NCI-H460 (cell line): ENCODE measurements at regions not wholly inside any gene's neighbourhood (a gene's known extent, or its start where the extent isn't known, plus 50 kb on each side); places are given as distances from the start of the nearest gene placed in this dataset.

Experiments
- DNase-seq: peaks from one replicate; pipeline ENCODE4 v3.0.0-alpha.2; 2016; ENCODE audit warnings: low read depth; ENCODE audit errors: extremely low read depth

DNA sequence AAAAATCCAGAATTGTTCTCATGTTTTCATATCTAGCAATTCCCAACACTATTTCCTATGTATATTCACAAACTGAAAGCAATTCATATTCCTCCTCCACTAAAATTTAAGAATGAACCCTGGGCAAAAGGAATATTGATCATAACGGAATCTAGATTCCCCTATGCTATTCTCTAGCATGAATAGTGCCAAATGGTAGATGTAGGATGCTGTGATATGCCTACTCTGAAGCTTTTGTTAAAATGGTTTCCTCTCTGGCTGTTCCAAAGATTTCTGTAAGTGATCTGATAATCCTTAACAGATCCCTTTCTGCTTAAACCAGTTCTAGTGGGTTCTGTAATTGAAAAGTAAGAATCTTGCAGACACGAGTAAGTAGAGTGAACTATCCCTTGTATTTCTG, 298.0 kb upstream of the TANK start:
- DNase-seq: no peak

DNA sequence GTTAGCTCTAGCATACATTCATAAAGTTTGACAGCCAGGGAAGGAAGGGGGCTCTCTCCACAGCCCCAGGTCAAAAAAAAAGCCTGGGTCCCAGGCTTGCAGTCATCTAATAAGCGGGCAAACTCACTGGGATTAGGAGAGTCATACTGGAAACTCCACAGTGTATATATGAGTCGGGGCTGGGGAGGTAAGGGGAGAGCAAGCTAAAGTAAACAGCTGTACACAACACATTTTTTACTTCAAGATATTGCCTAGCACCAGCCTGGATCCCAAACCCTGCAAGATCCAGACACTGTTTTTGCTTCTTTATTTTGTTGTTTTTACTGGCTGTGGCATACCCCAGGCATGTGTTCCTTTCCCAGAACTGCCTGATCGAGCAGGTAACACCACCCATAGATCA, 291.3 kb upstream of the TANK start:
- DNase-seq: no peak

DNA sequence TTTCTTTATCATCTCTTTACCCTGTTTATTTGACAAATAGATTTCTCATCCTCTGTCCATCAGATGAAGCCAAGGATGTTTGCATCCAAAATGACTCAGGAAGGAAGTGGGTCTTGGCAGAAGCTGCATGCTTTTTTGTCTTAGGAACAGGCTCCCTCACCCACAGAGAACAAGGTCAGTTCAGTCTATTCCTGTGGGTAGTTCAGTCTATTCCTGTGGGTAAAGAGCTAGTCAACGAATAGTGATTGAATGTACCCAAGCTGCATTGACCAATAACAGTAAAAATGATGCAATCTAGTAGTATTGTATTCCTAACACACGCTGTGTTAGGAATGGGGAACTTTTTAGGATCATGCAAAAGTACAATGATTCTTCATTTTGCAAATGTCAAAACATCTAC, 290.8 kb upstream of the TANK start:
- no peak for DNase-seq

DNA sequence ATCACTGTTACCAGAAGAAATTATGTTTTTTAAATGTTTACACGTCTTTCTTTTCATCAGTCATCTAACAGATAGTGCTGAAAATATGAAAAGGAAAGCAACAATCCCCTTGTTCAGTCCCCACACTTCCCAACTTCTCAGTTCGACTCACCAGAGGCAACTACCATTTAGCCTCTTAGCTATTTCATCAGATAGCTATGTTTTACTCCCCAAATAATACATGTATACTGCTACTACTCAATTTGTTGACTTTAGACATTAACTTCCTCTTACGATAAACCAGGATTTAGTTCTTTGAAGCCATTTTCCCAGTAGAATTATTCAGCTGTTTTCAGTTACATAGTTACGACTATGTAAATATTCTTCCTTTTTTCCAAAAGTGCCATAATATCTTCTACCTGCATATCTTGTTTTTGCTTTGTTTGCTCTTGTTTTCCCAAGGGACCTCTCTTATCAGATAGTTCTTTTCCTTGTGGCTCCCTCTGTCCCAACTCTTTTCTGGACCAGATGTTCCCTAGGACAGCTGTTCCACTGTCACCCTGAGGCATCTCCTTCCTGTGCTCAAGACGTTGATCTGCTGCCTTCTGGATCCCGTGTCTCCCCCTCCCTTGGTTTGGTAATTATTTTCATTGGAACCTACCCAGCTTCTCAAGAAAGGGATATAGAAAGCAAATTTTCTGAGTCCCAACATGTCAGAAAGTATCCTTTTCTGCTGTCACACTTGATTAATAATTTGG, 289.3 kb upstream of the TANK start:
- DNase-seq: no peak

DNA sequence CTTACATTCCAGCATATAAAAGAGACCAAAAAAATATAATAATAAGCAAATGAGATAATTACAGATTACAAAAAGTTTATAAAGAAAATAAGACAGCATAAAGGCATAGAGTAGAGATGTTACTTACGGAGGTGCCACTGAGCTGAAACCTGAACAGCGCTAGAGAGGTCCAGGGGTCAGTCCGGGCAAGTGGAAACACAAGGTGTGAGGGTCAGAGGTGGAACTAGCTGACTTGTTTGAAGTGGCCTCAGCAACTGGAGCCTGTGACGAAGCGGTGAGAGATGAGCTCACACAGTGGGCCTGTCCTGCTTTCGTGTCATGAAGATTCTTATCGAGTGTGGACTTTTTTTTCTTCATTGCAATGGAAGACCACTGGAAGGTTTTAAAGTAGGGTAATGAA, 288.3 kb upstream of the TANK start:
- DNase-seq: no peak

DNA sequence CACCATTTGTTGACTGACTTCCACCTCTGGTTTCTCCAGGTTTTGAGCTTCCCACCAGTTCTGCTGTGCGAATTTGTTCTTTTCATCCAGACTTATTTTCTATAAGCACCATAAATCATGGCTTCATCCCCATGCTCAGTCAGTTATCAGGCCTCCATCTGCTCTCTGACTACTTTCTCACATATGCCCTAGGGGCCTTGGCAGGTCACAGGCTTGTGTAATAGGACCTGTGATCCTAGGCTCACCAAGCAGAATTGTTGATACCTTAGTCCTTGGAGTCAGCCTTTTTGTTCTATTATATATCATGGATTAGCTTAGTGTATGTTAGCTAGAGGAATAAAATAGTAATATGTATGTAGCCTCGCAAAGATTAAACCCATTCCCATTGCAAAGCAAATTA, 284.2 kb upstream of the TANK start:
- no peak for DNase-seq

DNA sequence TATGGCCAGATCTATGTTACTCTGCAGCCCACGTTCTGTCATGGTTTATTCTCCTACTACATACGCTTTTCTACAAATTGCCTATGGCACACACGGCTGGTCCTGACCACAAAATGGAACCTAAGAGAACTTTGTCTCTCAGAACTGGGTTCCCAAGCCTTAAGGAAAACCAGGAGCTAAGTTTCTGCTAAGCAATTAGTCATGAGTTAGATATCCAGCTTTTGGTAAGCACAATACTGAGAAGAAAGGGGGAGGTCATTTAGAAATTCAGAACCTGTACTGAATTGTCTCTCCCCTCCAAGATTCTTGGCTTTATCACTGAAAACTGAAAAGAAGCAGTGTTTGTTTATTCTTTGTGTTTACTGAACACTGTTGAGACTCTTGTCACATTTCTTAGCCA, 283.5 kb upstream of the TANK start:
- DNase-seq: no peak

DNA sequence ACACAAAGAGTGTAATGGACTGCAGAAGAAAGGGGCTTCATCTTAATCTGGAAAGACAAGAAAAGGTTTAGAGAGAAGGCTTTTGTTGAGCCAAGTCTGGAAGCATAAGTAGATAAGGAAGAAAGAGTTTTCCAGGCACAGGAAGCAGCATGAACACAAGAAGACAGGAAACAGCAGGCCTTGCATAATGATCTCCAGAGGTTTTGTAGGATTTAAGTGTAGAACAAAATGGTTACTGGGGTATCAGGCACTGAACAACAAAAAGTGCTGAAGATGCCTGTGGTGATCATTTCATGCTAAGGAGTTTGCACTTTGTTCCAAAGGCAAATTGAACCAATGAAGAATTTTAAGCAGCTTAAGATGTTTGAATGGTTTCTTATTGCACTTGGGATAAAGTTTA, 281.6 kb upstream of the TANK start:
- no peak for DNase-seq

DNA sequence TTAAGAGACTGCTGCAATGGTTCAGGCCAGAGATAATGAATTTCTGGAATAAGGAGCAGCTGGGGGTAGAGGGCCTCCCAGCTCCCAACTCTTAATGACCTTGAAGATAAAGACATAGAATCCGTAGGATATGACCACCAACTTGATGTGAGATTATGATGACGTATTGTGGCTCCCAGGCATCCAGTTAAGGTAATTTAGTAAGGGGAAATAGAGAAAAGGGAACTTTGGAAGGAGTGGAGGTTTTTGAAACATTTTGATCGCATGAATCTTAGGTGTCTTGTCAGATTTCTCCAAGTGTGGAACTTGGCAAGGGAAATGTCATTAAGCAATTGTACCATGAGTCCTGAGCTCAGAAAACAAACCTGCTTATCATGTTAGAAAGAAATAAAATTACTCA, 277.3 kb upstream of the TANK start:
- DNase-seq: no peak

DNA sequence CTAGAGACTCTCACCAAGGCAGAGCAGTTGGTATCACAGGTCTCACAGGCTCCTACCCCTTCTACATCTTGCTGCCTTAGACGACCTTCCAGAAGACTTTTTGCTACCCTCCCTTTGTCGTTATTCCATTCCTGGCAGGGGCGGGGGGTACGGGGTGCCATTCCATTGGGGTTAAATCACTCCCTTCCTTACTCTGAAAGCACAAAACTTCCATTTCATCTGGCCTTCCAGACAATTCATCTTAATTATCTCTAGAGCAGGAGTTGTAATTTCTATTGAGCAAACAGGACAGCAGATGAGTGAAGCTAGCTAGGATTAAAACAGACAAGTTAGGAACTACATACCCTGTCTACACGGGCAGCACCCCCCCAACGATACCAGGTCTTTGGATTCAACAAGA, 276.2 kb upstream of the TANK start:
- no peak for DNase-seq

DNA sequence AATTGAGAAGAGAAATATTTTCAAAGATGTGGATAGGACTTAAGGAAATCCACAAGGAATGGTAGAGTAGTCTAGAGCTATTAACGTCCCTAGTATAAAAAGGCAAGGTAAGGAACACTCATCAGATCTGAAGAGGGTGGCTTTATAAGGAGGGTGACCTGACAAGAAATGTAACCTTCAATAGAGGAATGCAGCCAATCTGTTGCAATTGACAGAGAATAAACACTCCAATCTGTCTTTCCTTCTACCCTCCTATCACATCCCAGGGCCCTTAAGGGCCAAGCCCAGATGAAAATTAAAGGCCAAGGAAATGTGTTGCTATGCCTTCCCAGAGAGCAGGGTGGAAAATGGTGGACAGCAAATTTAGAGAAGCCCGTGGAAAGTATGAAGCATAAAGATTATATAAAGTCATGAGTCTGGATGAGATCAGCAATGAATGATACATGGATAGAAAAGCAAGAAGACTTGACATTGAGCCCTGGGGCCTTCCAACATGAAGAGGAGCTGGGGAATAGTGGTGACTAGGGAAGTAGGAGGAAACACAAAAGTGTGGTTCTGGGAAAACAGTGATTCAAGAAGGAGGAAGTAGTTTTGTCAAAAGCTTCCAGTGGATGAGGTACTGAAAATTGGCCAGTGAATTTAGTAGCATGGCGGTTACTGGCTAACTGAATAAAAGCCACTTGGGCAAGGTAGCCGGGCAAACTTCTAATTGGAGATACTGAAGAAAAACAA, 270.6 kb upstream of the TANK start:
- DNase-seq: no peak

DNA sequence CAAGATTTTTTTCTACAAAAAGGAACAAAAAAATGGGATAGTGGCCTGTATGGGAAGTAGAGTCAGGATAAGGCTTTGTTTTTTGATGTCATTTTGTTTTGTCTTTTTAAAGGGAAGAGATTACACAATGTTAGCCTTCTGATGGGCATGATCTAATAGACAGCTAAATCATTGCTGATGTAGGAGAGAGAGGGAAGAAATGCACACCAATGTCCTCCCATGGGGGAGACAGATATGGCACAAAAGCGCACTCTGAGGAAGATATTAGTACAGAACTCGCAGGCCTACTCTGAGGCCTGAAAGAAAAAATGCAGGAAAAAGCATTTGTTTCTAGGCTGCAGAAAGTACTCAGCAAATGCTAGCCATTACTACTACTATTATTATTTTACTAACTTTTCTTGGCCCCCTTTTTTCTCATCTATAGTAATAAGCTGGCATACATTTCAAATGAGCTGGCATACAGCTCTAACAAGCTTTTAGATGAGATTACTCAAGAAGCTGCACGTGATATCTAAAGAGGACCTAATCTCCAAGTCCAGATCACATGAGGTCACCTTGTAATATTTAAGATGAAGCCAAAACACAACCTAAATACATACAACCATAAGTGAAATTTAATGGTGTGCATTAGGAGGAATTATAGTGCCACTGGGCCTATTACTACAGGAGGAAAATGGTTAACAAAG, 269.4 kb upstream of the TANK start:
- DNase-seq: no peak

DNA sequence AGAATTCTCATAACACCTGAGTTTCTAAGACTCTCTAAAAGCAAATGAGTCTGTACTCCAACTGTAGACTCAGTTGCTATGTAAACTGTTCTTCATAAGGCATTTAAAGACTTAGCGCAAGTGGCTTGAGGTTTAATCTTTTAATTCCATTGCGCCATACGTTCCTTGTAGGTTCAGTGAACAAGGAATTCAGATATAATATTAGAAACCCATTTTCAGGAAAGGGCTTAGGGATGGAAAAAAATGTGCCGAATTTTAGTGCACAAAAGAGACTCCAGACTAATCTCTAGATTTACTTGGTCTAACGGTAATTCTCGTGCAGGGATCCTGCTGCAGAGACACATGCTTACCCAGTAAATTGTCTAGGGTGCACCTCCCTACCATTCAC, 268.9 kb upstream of the TANK start:
- no peak for DNase-seq

DNA sequence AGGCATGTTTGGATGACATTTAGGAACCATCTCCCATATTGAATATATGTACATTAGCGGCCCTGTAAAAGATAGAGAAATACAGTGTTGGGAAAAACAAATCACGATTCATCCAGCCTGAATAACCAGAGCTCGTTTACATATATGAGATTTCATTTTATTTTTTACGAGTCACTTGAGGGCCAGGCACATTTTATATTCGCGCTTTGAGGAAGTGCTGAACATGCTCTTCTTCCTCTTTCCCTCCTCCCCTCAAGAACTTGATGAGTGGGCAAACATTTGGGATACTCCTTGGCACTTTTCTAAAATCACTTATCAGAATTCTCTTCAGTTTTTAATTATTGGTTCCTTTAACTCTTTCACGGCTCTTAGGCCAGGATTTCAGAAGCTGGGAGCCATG, 268.0 kb upstream of the TANK start:
- no peak for DNase-seq

DNA sequence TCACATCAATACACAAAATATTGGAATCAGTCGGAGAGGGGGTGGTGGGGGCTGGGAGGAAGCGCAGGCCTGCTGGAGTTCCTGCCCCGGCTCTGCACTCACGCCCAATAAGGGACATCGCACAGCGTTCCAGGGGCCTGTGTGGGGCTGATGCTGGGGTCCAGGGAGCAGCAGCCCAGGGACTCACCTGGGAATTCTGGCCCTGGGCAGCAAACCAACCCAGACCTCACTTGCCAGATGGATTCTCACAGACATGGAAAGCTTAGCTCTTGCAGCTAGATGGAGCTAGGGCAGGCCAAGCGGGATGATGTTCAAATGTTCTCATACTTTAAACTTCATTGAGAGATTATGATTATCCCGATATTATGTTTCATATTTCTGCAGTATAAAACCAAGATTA, 266.6 kb upstream of the TANK start:
- DNase-seq: no peak

DNA sequence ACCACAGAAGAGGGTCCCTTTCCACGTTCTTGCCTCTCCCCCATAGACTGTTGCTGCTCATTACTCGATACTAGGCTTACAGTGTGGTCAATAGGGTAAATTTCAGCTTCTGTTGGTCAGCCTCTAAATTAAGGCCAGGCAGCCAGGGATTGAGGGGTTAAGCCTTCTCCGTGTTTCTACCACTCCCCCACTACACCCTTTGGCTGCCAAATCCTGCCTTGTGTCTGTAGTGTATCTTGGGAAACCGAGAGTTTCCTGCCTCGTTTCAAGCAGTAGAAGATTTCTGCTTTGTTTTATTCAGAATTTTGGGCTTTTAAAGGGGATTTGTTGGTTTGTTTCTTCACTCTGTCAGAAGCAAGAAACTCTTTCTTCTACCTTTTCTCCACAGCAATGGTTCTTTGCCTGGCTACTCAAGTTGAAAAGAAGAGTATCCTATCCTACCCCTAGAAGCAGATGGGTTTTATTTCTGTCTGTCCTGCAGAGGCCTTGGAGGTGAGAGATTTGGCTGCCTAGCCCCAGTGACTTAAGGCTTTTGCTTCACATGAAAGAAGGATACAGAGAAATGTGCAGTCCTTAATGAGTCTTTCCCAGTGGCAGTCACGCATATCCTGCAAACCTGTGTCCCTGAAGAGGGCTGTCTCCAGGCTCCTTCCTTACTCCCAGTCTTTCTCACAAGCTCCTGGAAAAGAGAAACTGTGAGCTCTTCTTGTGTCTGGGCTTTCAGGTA, 261.5 kb upstream of the TANK start:
- DNase-seq: no peak

DNA sequence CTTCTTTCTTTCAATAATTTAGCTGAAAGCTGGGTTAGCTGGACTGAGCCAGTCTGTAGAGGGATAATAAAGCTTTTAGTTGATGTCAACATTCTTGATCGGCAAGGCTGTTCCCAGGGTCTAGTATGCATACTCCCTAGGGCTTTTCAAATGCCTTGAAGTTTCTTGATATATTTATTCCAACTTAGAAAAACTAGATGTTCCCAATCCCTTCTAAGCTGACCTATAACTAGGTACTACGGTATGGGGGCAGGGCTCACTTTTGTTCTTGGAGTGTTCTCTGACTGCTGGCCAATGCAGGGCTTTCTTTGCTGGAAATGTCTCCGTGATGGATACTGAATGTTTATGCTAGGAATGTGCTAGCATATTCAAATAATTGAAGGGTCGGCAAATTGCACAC, 258.6 kb upstream of the TANK start:
- no peak for DNase-seq

DNA sequence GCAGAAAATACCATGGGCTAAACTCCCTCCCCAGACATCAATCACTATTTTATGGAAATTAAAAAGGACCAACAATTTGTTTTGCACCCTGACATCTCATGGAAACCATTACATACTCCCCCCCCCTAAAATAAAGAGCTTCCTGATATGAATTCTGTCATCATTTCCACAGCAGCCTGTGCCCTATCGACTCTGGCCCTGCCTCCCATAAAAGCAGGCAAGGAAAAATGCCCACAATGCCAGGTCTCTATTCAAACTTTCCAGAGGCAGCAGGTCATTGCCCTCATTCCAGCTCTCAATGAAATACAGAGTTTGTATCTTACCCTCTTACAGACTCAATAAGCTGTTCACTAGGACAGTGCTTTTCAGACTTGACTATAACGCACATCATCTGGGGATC, 254.4 kb upstream of the TANK start:
- DNase-seq: no peak

DNA sequence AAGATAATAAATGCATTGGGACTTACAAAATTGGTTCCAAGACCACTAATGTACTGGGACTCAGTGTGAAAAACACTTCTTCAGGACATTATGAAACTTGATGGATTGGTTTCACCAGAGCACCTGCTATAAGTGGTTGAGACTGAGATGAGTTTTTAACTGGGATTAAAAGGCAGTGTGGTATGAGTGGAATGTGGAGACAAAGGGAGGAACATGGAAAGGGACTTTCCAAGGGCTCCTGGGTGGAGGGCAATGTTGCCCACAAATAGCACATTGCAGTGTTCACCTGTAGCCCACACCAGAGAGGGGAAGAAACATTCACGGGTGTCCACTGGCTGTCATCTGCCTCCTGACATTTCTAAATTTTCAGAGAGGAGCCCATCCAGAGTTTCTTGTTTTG, 253.3 kb upstream of the TANK start:
- no peak for DNase-seq

DNA sequence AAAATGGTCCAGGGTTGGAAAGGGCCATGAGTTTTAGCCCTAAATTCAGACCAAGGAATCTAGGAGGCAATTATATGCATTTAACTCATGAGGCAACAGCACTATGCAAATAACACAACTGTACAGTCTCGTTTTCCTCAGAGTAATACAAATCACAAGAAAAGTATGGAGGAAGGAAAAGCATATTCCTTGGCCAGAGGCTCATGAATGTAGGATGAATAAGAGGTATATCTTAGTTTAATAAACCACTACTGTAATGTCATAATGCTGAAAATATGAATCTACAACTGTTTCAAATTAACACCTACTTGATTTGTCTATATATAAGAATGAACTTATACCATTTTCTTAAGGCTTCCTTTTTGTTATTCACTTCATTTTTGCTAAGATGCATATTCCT, 252.5 kb upstream of the TANK start:
- DNase-seq: no peak

DNA sequence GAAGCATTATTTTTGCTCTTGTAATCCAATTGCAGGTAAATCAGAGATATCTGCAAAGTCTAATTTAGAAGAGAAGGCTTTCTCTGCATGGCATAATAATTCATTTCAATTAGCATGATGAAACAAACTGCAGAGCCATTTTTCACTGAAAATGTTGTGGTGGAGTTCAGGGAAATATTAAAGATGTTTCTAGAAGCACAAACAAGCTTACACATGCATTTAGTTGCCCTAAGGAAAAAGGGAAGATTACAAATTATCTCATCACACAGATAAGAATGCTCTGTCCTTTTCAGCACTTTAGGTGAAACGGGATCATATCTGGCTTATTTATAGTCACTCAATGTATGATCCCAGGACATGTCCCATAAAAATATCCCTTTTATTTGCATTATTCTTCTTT, 252.1 kb upstream of the TANK start:
- no peak for DNase-seq
